BLaER1 treated with 17β-estradiol and CSF1 and Interleukin-3, amounts not matched to agents 10 nM and 100 nM (cell line): ENCODE measurements at regions not wholly inside any gene's neighbourhood (a gene's known extent, or its start where the extent isn't known, plus 50 kb on each side); places are given as distances from the start of the nearest gene placed in this dataset.

Source experiments
- H3K27ac ChIP-seq, 11 experiments: shearing (Covaris generic); formaldehyde crosslinking; 2 replicates each; pipeline ENCODE4 v1.8.1; 2022
- H3K27me3 ChIP-seq, 11 experiments: shearing (Covaris generic); formaldehyde crosslinking; 2 replicates each; pipeline ENCODE4 v1.8.1; 2022
- H3K36me3 ChIP-seq, 11 experiments: shearing (Covaris generic); formaldehyde crosslinking; 2 replicates each; pipeline ENCODE4 v1.8.1; 2022
- H3K4me1 ChIP-seq, 10 experiments: shearing (Covaris generic); formaldehyde crosslinking; 2 replicates each; pipeline ENCODE4 v1.8.1; 2022
- H3K4me2 ChIP-seq, 11 experiments: shearing (Covaris generic); formaldehyde crosslinking; 2 replicates each; pipeline ENCODE4 v1.8.1; 2022
- H3K4me3 ChIP-seq, 10 experiments: shearing (Covaris generic); formaldehyde crosslinking; 2 replicates each; pipeline ENCODE4 v1.8.1; 2022
- H3K9ac ChIP-seq, 11 experiments: shearing (Covaris generic); formaldehyde crosslinking; 2 replicates each; pipeline ENCODE4 v1.8.1; 2022
- H3K9me3 ChIP-seq, 11 experiments: shearing (Covaris generic); formaldehyde crosslinking; replicated peaks in 1 of 11; 2 replicates each; pipeline ENCODE4 v1.8.1; 2022
- H4K20me1 ChIP-seq, 11 experiments: shearing (Covaris generic); formaldehyde crosslinking; 2 replicates each; pipeline ENCODE4 v1.8.1; 2022
- Cebpa-rat ChIP-seq, 11 experiments: shearing (Covaris generic); IDR thresholded peaks; 2 replicates each; pipeline ENCODE4 v1.8.1; 2022

- H3K27ac ChIP-seq = no peak overlapping the region
- H3K9me3 ChIP-seq = peaks cover 14 to 32% (median 24%) of the 10 kb centered on the region in 11 experiments; a peak in 21 of 22 replicates
- no peaks in the 10 kb centered on the region for H4K20me1 ChIP-seq
- no peak for TF ChIP-seq Cebpa-rat (IDR thresholded peaks at IDR 0.05)
- H3K36me3 ChIP-seq = no peaks in the 10 kb centered on the region
- H3K27me3 ChIP-seq = no peaks in the 10 kb centered on the region
- H3K4me2 ChIP-seq = no peak overlapping the region
- H3K4me3 ChIP-seq = no peak overlapping the region
- no peak overlapping the region for H3K9ac ChIP-seq
- H3K4me1 ChIP-seq = no peaks in the 10 kb centered on the region; a peak in 1 of 20 replicates
Observed at GRCh38 chr9:75385236-75385635, 296.9 kb downstream of the OSTF1 start.

- peaks cover 12 to 22% (median 17%) of the 10 kb centered on the region in 11 experiments; a peak in 21 of 22 replicates for H3K9me3 ChIP-seq
- H4K20me1 ChIP-seq = no peaks in the 10 kb centered on the region
- no peak for TF ChIP-seq Cebpa-rat (IDR thresholded peaks at IDR 0.05)
- no peaks in the 10 kb centered on the region; a peak in 1 of 20 replicates for H3K4me1 ChIP-seq
- no peaks in the 10 kb centered on the region for H3K27me3 ChIP-seq
- H3K36me3 ChIP-seq = no peaks in the 10 kb centered on the region
- H3K4me2 ChIP-seq = no peak overlapping the region
- no peak overlapping the region for H3K27ac ChIP-seq
- no peak overlapping the region for H3K9ac ChIP-seq
- H3K4me3 ChIP-seq = no peak overlapping the region
Observed at GRCh38 chr9:75389101-75389500, 300.8 kb downstream of the OSTF1 start.

- Histone ChIP-seq H3K4me3 (no peak overlapping the region), H3K9ac (no peak overlapping the region), H3K36me3 (no peaks in the 10 kb centered on the region), H4K20me1 (no peaks in the 10 kb centered on the region), H3K4me1 (no peaks in the 10 kb centered on the region; a peak in 1 of 20 replicates), H3K9me3 (peaks cover 0 to 5% (median 0%) of the 10 kb centered on the region in 11 experiments; a peak in 5 of 22 replicates), H3K27me3 (no peaks in the 10 kb centered on the region), H3K4me2 (no peak overlapping the region), H3K27ac (no peak overlapping the region)
- TF ChIP-seq Cebpa-rat (IDR thresholded peaks at IDR 0.05) = no peak
Observed at GRCh38 chr9:75390951-75391350, 302.6 kb downstream of the OSTF1 start.

GRCh38 chr9:75391497-75391896 is 303.2 kb downstream of the OSTF1 start:
- Histone ChIP-seq H3K36me3 (no peaks in the 10 kb centered on the region), H3K9me3 (no peaks in the 10 kb centered on the region), H4K20me1 (no peaks in the 10 kb centered on the region), H3K4me3 (no peak overlapping the region), H3K4me1 (no peaks in the 10 kb centered on the region; a peak in 1 of 20 replicates), H3K9ac (no peak overlapping the region), H3K27ac (no peak overlapping the region), H3K4me2 (no peak overlapping the region), H3K27me3 (no peaks in the 10 kb centered on the region)
- TF ChIP-seq Cebpa-rat (IDR thresholded peaks at IDR 0.05) = no peak

GRCh38 chr9:75395336-75395735 is 307.0 kb downstream of the OSTF1 start:
- Histone ChIP-seq H3K27ac (no peak overlapping the region), H3K9me3 (no peaks in the 10 kb centered on the region), H3K4me3 (no peak overlapping the region), H3K4me2 (no peak overlapping the region), H3K36me3 (no peaks in the 10 kb centered on the region), H4K20me1 (no peaks in the 10 kb centered on the region), H3K27me3 (no peaks in the 10 kb centered on the region), H3K4me1 (no peaks in the 10 kb centered on the region), H3K9ac (no peak overlapping the region)
- no peak for TF ChIP-seq Cebpa-rat (IDR thresholded peaks at IDR 0.05)

GRCh38 chr9:75397836-75398235 is 309.5 kb downstream of the OSTF1 start:
- H3K9ac ChIP-seq = no peak overlapping the region
- H3K27ac ChIP-seq = no peak overlapping the region
- H3K27me3 ChIP-seq = no peaks in the 10 kb centered on the region
- no peak overlapping the region for H3K4me3 ChIP-seq
- no peaks in the 10 kb centered on the region for H3K36me3 ChIP-seq
- no peaks in the 10 kb centered on the region for H4K20me1 ChIP-seq
- peaks cover 0 to 11% (median 2%) of the 10 kb centered on the region in 11 experiments; a peak in 4 of 22 replicates for H3K9me3 ChIP-seq
- no peak overlapping the region for H3K4me2 ChIP-seq
- TF ChIP-seq Cebpa-rat (IDR thresholded peaks at IDR 0.05) = no peak
- H3K4me1 ChIP-seq = no peaks in the 10 kb centered on the region

GRCh38 chr9:75408391-75408790 is 320.1 kb downstream of the OSTF1 start:
- Histone ChIP-seq H3K36me3 (no peaks in the 10 kb centered on the region), H3K9ac (no peak overlapping the region), H3K4me1 (no peaks in the 10 kb centered on the region), H3K9me3 (no peaks in the 10 kb centered on the region; a peak in 1 of 22 replicates), H3K27ac (no peak overlapping the region), H3K4me2 (no peak overlapping the region), H3K4me3 (no peak overlapping the region), H3K27me3 (no peaks in the 10 kb centered on the region), H4K20me1 (no peaks in the 10 kb centered on the region)
- no peak for TF ChIP-seq Cebpa-rat (IDR thresholded peaks at IDR 0.05)

- Histone ChIP-seq H4K20me1 (no peaks in the 10 kb centered on the region), H3K27ac (no peak overlapping the region), H3K9ac (no peak overlapping the region), H3K9me3 (no peaks in the 10 kb centered on the region; a peak in 1 of 22 replicates), H3K4me3 (no peak overlapping the region), H3K4me2 (no peak overlapping the region), H3K36me3 (no peaks in the 10 kb centered on the region), H3K4me1 (peaks cover 0 to 15% (median 0%) of the 10 kb centered on the region in 10 experiments; a peak in 6 of 20 replicates), H3K27me3 (no peaks in the 10 kb centered on the region)
- TF ChIP-seq Cebpa-rat (IDR thresholded peaks at IDR 0.05) = no peak
Observed at GRCh38 chr9:75410405-75410804, 322.1 kb downstream of the OSTF1 start.

GRCh38 chr9:75414371-75415160 is 326.3 kb downstream of the OSTF1 start:
- Histone ChIP-seq H3K4me3 (no peak overlapping the region), H3K4me1 (peaks cover 16 to 29% (median 24%) of the 10 kb centered on the region in 10 experiments), H3K27me3 (no peaks in the 10 kb centered on the region), H3K36me3 (no peaks in the 10 kb centered on the region), H3K9me3 (peaks cover 0 to 6% (median 0%) of the 10 kb centered on the region in 11 experiments; a peak in 2 of 22 replicates), H4K20me1 (no peaks in the 10 kb centered on the region), H3K27ac (peak overlapping the region in 2 of 11 experiments; percentile 59 to 77; a peak in 5 of 22 replicates), H3K4me2 (peak overlapping the region in 3 of 11 experiments; percentile 15 to 69 (median 57); a peak in 5 of 22 replicates), H3K9ac (peak overlapping the region in 1 of 11 experiments; percentile 1; a peak in 1 of 22 replicates)
- TF ChIP-seq Cebpa-rat (IDR thresholded peaks at IDR 0.05) = no peak
